Neural cell (in vitro differentiated cells): ENCODE measurements at regions not wholly inside any gene's neighbourhood (a gene's known extent, or its start where the extent isn't known, plus 50 kb on each side); places are given as distances from the start of the nearest gene placed in this dataset.

Experiments
- H2AFZ ChIP-seq: fragments of 200-600, 300-800 bp; sonication (generic), shearing (Covaris generic); 2 replicates; pipeline ENCODE4 v1.6.0; 2014; ENCODE audit warnings: low read depth, mild to moderate bottlenecking, antibody characterized with exemption, low read length, moderate library complexity
- H3F3A ChIP-seq: fragments of 200-600 bp; shearing (Covaris generic); 2 replicates; pipeline ENCODE4 v1.6.1; 2016; ENCODE audit warnings: mild to moderate bottlenecking, moderate library complexity, mixed read lengths, antibody characterized with exemption, low read length; ENCODE audit not compliant: insufficient read depth, poor library complexity, severe bottlenecking
- H3K27ac ChIP-seq: fragments of 200-600, 300-800 bp; sonication (generic), shearing (Covaris generic); 2 replicates; pipeline ENCODE4 v1.5.1; 2014; ENCODE audit warnings: mild to moderate bottlenecking, low read length, moderate library complexity
- H3K27me3 ChIP-seq: fragments of 300-800, 200-600 bp; sonication (generic), shearing (Covaris generic); 2 replicates; pipeline ENCODE4 v1.6.0; 2014; ENCODE audit warnings: mild to moderate bottlenecking, low read depth, low read length, moderate library complexity; ENCODE audit not compliant: insufficient read depth
- H3K36me3 ChIP-seq: fragments of 300-800, 200-600 bp; sonication (generic), shearing (Covaris generic); 2 replicates; pipeline ENCODE4 v1.5.1; 2014; ENCODE audit warnings: mild to moderate bottlenecking, antibody characterized with exemption, low read length, moderate library complexity; ENCODE audit not compliant: insufficient read depth
- H3K4me2 ChIP-seq: fragments of 300-800, 200-600 bp; sonication (generic), shearing (Covaris generic); 2 replicates; pipeline ENCODE4 v1.6.0; 2014; ENCODE audit warnings: mild to moderate bottlenecking, low read length
- H3K4me3 ChIP-seq: fragments of 300-800, 200-600 bp; sonication (generic), shearing (Covaris generic); 2 replicates; pipeline ENCODE4 v1.5.1; 2014; ENCODE audit warnings: mild to moderate bottlenecking, low read length, moderate library complexity
- H3K79me2 ChIP-seq: fragments of 200-600 bp; shearing (Covaris generic); replicated peaks from 2 replicates; pipeline ENCODE4 v1.6.0; 2014; ENCODE audit warnings: mild to moderate bottlenecking, low read length, moderate library complexity; ENCODE audit not compliant: insufficient read depth
- H3K9ac ChIP-seq: fragments of 300-800, 200-600 bp; sonication (generic), shearing (Covaris generic); 2 replicates; pipeline ENCODE4 v1.6.1; 2016; ENCODE audit warnings: mild to moderate bottlenecking, low read length, mixed read lengths
- H3K9me2 ChIP-seq: fragments of 200-600 bp; shearing (Covaris generic); 2 replicates; pipeline ENCODE4 v1.6.1; 2016; ENCODE audit warnings: mild to moderate bottlenecking, low read length, mixed read lengths; ENCODE audit not compliant: insufficient read depth
- H3K9me3 ChIP-seq: fragments of 200-600, 300-800 bp; sonication (generic), shearing (Covaris generic); 2 replicates; pipeline ENCODE4 v1.6.1; 2016; ENCODE audit warnings: mild to moderate bottlenecking, mixed run types, low read length, moderate library complexity, mixed read lengths
- H4K20me1 ChIP-seq: fragments of 200-600 bp; shearing (Covaris generic); 2 replicates; pipeline ENCODE4 v1.6.1; 2016; ENCODE audit warnings: mild to moderate bottlenecking, mixed run types; ENCODE audit not compliant: insufficient read depth
- CTCF ChIP-seq: fragments of 450-650 bp; IDR thresholded peaks from 2 replicates; pipeline ENCODE4 v1.5.1; 2014; ENCODE audit warnings: antibody characterized with exemption, mild to moderate bottlenecking, moderate library complexity; ENCODE audit not compliant: poor library complexity, severe bottlenecking
- EP300 ChIP-seq: fragments of 450-650 bp; conservative IDR thresholded peaks from 2 replicates; pipeline ENCODE4 v1.6.1; 2014; ENCODE audit warnings: antibody characterized with exemption, mild to moderate bottlenecking, moderate library complexity; ENCODE audit not compliant: poor library complexity, severe bottlenecking
- EZH2 ChIP-seq: fragments of 200-600, 300-800 bp; shearing (Covaris generic), sonication (generic); IDR thresholded peaks from 2 replicates; pipeline ENCODE4 v1.6.1; 2014; ENCODE audit warnings: antibody characterized with exemption, low read length, borderline replicate concordance, mild to moderate bottlenecking; ENCODE audit not compliant: insufficient read depth, poor library complexity, severe bottlenecking
- MXI1 ChIP-seq: fragments of 450-650 bp; conservative IDR thresholded peaks from 2 replicates; pipeline ENCODE4 v1.6.1; 2014; ENCODE audit warnings: antibody characterized with exemption, mild to moderate bottlenecking; ENCODE audit not compliant: poor library complexity, severe bottlenecking
- POLR2AphosphoS5 ChIP-seq: IDR thresholded peaks from 2 replicates; pipeline ENCODE4 v1.6.1; 2012
- RAD21 ChIP-seq: fragments of 450-650 bp; conservative IDR thresholded peaks from 2 replicates; pipeline ENCODE4 v1.6.1; 2014; ENCODE audit warnings: antibody characterized with exemption, mild to moderate bottlenecking, moderate library complexity
- REST ChIP-seq: IDR thresholded peaks from 2 replicates; pipeline ENCODE4 v1.6.1; 2012; ENCODE audit warnings: borderline replicate concordance
- SMC3 ChIP-seq: fragments of 450-650 bp; conservative IDR thresholded peaks from 2 replicates; pipeline ENCODE4 v1.6.1; 2014; ENCODE audit warnings: antibody characterized with exemption, mild to moderate bottlenecking, moderate library complexity; ENCODE audit not compliant: poor library complexity
- TAF1 ChIP-seq: IDR thresholded peaks from 2 replicates; pipeline ENCODE4 v1.6.1; 2012; ENCODE audit warnings: low read depth

DNA sequence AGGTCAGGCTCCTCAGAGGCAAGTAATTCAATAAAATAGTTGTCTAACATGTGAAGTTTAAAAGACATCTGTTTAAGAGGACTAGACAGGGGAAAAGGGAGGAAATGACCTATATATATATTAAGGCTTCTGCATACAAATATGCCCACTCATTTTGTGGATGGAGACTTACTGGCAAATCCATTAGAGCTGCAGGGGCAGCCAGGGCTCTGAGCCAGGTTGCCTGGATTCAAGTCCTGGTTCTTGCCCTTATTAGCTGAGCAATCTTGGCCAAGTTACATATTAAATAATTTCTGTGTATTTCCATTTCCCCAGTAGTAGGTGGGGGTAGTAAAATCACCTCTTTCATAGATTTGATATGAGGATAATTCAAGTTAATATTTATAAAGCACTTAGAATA, 287.0 kb upstream of the RIMS1 start:
- no peak overlapping the region for H3K27ac ChIP-seq
- TF ChIP-seq SMC3 (no peak), EP300 (no peak), RAD21 (no peak), EZH2 (no peak), POLR2AphosphoS5 (no peak), MXI1 (no peak)
- no peaks in the 10 kb centered on the region for H3K9me3 ChIP-seq
- no peaks in the 10 kb centered on the region for H3K9me2 ChIP-seq
- H3K27me3 ChIP-seq: no peaks in the 10 kb centered on the region
- no peaks in the 10 kb centered on the region for H4K20me1 ChIP-seq
- H3K4me3 ChIP-seq: no peak overlapping the region
- H2AFZ ChIP-seq: no peak overlapping the region
- no peak overlapping the region for H3K4me2 ChIP-seq
- H3K79me2 ChIP-seq: no peaks in the 10 kb centered on the region
- no peaks in the 10 kb centered on the region for H3F3A ChIP-seq
- H3K9ac ChIP-seq: no peak overlapping the region
- no peaks in the 10 kb centered on the region for H3K36me3 ChIP-seq

- no peaks in the 10 kb centered on the region for H3K9me3 ChIP-seq
- H3K4me3 ChIP-seq: no peak overlapping the region
- H3F3A ChIP-seq: no peaks in the 10 kb centered on the region
- no peak overlapping the region for H3K9ac ChIP-seq
- no peaks in the 10 kb centered on the region for H3K9me2 ChIP-seq
- H3K79me2 ChIP-seq: no peaks in the 10 kb centered on the region
- H4K20me1 ChIP-seq: no peaks in the 10 kb centered on the region
- H3K27me3 ChIP-seq: no peaks in the 10 kb centered on the region
- TF ChIP-seq TAF1: no peak
- no peak for TF ChIP-seq MXI1
- TF ChIP-seq REST: no peak
- TF ChIP-seq EP300: no peak
- TF ChIP-seq CTCF: no peak
- no peak for TF ChIP-seq EZH2
- no peak for TF ChIP-seq POLR2AphosphoS5
- no peak for TF ChIP-seq RAD21
- no peak for TF ChIP-seq SMC3
- no peaks in the 10 kb centered on the region for H3K36me3 ChIP-seq
- no peak overlapping the region for H3K27ac ChIP-seq
- H3K4me2 ChIP-seq: no peak overlapping the region
- no peak overlapping the region for H2AFZ ChIP-seq
Observed at GRCh38 chr6:71602385-71603007, 283.9 kb upstream of the RIMS1 start.

DNA sequence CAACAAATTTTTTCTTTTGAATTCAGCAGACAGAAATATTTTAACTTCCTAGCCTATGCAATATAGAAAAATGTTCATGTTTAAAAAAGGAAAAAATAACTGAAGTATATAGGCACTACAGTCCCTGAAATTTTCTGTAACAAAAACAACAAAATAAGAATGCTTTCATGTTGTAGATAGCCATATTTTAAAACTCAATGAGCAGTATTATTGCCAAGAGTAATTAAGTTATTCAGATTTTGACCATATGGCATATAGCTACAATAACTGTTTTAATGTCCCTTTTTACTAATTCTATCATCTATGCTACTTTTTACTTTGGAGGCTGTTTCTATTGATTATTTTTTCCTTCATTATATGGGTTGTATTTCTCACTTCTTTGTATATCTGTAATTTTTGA, 283.3 kb upstream of the RIMS1 start:
- Histone ChIP-seq H3K9me2 (no peaks in the 10 kb centered on the region), H3K9ac (no peak overlapping the region), H3K36me3 (no peaks in the 10 kb centered on the region), H3F3A (no peaks in the 10 kb centered on the region), H3K4me3 (no peak overlapping the region), H4K20me1 (no peaks in the 10 kb centered on the region), H3K27ac (no peak overlapping the region), H3K9me3 (no peaks in the 10 kb centered on the region), H3K79me2 (no peaks in the 10 kb centered on the region), H3K4me2 (no peak overlapping the region), H3K27me3 (no peaks in the 10 kb centered on the region), H2AFZ (no peak overlapping the region)
- TF ChIP-seq REST: no peak
- TF ChIP-seq MXI1: no peak
- TF ChIP-seq SMC3: no peak
- TF ChIP-seq EP300: no peak
- TF ChIP-seq RAD21: no peak
- TF ChIP-seq POLR2AphosphoS5: no peak
- no peak for TF ChIP-seq TAF1
- no peak for TF ChIP-seq EZH2
- no peak for TF ChIP-seq CTCF
